ENCODE measurements at regions not wholly inside any gene's neighbourhood (a gene's known extent, or its start where the extent isn't known, plus 50 kb on each side); places are given as distances from the start of the nearest gene placed in this dataset.

- H3K4me2 ChIP-seq (ENCODE audit: insufficient read depth, insufficient read length, low read length): no peak overlapping the region
- TF ChIP-seq, protein P1, sequence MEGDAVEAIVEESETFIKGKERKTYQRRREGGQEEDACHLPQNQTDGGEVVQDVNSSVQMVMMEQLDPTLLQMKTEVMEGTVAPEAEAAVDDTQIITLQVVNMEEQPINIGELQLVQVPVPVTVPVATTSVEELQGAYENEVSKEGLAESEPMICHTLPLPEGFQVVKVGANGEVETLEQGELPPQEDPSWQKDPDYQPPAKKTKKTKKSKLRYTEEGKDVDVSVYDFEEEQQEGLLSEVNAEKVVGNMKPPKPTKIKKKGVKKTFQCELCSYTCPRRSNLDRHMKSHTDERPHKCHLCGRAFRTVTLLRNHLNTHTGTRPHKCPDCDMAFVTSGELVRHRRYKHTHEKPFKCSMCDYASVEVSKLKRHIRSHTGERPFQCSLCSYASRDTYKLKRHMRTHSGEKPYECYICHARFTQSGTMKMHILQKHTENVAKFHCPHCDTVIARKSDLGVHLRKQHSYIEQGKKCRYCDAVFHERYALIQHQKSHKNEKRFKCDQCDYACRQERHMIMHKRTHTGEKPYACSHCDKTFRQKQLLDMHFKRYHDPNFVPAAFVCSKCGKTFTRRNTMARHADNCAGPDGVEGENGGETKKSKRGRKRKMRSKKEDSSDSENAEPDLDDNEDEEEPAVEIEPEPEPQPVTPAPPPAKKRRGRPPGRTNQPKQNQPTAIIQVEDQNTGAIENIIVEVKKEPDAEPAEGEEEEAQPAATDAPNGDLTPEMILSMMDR (conservative IDR thresholded peaks at IDR 0.05): no peak
- H3K18ac ChIP-seq (ENCODE audit: insufficient read length, low read depth, low read length): no peak overlapping the region
- no peak overlapping the region for H2BK15ac ChIP-seq (ENCODE audit: low read depth, low read length)
- no peak overlapping the region for H2AK5ac ChIP-seq (ENCODE audit: insufficient read length, low read length)
- H3K9me3 Mint-ChIP-seq: peaks cover 3% of the 10 kb centered on the region in 2 experiments; a peak in 2 of 5 replicates
- H3K9me3 ChIP-seq (ENCODE audit: control insufficient read depth, low read depth, low read length): no peaks in the 10 kb centered on the region
- WGBS (ENCODE audit: extremely low coverage, insufficient read length, low lambda C conversion rate): no CpG with 5 or more reads among the region's 3 CpGs
- H3K27ac ChIP-seq (ENCODE audit: insufficient read length, low read depth, low read length): no peak overlapping the region
- H3K56ac ChIP-seq (ENCODE audit: insufficient read length, low read depth, low read length): no peak overlapping the region
- no peak overlapping the region for H2BK12ac ChIP-seq (ENCODE audit: insufficient read length, low read depth, low read length)
- DNase-seq: no peak
- H2AFZ ChIP-seq (ENCODE audit: low read length): no peak overlapping the region
- no peaks in the 10 kb centered on the region; a peak in 2 of 7 replicates for H3K36me3 Mint-ChIP-seq (ENCODE audit: insufficient read depth in 1 of 3, low read depth in 3 of 3)
- no peaks in the 10 kb centered on the region for H3K4me1 ChIP-seq (ENCODE audit: insufficient read depth, low read length)
- no peak overlapping the region for H3K4ac ChIP-seq (ENCODE audit: low read depth, low read length)
- no peaks in the 10 kb centered on the region for H4K20me1 ChIP-seq (ENCODE audit: control insufficient read depth, insufficient read depth, insufficient read length)
- no peak overlapping the region for H2BK5ac ChIP-seq (ENCODE audit: insufficient read length, low read length)
- no peaks in the 10 kb centered on the region for H3K23me2 ChIP-seq (ENCODE audit: insufficient read length, low read depth, low read length, poor library complexity, severe bottlenecking)
- no peak overlapping the region for H4K5ac ChIP-seq (ENCODE audit: insufficient read length, low read depth, low read length)
- no peaks in the 10 kb centered on the region for H3K79me2 ChIP-seq (ENCODE audit: insufficient read depth, low read length)
- H3K23ac ChIP-seq (ENCODE audit: insufficient read length, low read depth, low read length): no peak overlapping the region
- no peak overlapping the region for H3K14ac ChIP-seq (ENCODE audit: insufficient read depth, low read length)
- peaks cover 4% of the 10 kb centered on the region in 2 experiments; a peak in 3 of 4 replicates for H3K4me1 Mint-ChIP-seq
- no peak overlapping the region for H2BK120ac ChIP-seq (ENCODE audit: low read depth, low read length, poor library complexity, severe bottlenecking)
- no peaks in the 10 kb centered on the region for H3K27me3 Mint-ChIP-seq (ENCODE audit: low read depth)
- no peak overlapping the region for H4K8ac ChIP-seq (replicated peaks; ENCODE audit: insufficient read length, low read depth, low read length)
- H3K27me3 ChIP-seq (ENCODE audit: insufficient read depth, low read length): no peaks in the 10 kb centered on the region
- H3K27ac Mint-ChIP-seq: no peak overlapping the region
- no peak overlapping the region for H3K9ac ChIP-seq (ENCODE audit: extremely low read depth, insufficient read length, low read length)
- no peak overlapping the region for H3K4me3 Mint-ChIP-seq
- H4K91ac ChIP-seq (ENCODE audit: insufficient read length, low read depth, low read length): no peak overlapping the region
- no peak overlapping the region for H2BK20ac ChIP-seq (ENCODE audit: low read depth, low read length, poor library complexity, severe bottlenecking)
- H3K79me1 ChIP-seq (ENCODE audit: insufficient read depth, low read depth, low read length, poor library complexity, severe bottlenecking): no peaks in the 10 kb centered on the region
- no peak overlapping the region for H3T11ph ChIP-seq (ENCODE audit: low read length)
Measured at GRCh38 chr1:219773775-219774174, 154.6 kb downstream of the SLC30A10 start.

All from H9 (cell line).